ENCODE measurements at regions not wholly inside any gene's neighbourhood (a gene's known extent, or its start where the extent isn't known, plus 50 kb on each side); places are given as distances from the start of the nearest gene placed in this dataset.
A peak's percentile ranks its signal among the peaks of the same experiment; 100 is the strongest.

GRCh38 chr11:116282481-116282880, 490.3 kb downstream of the BUD13 start:
- no peak for TF ChIP-seq CTCF (IDR thresholded peaks at IDR 0.05)

GRCh38 chr11:116281173-116282160, 491.3 kb downstream of the BUD13 start:
- TF ChIP-seq CTCF (IDR thresholded peaks at IDR 0.05): no peak

GRCh38 chr11:116279511-116279910, 493.3 kb downstream of the BUD13 start:
- TF ChIP-seq CTCF (IDR thresholded peaks at IDR 0.05): no peak

GRCh38 chr11:116278076-116278475, 494.7 kb downstream of the BUD13 start:
- no peak for TF ChIP-seq CTCF (IDR thresholded peaks at IDR 0.05)

- TF ChIP-seq CTCF (IDR thresholded peaks at IDR 0.05): peak; percentile 99
These were observed 496.4 kb downstream of the BUD13 start for GRCh38 chr11:116276051-116277044.

- no peak for TF ChIP-seq CTCF (IDR thresholded peaks at IDR 0.05)
These were observed 497.2 kb downstream of the BUD13 start for GRCh38 chr11:116275635-116276034.

- no peak for TF ChIP-seq CTCF (IDR thresholded peaks at IDR 0.05)
These were observed 498.3 kb downstream of the BUD13 start for GRCh38 chr11:116274521-116274920.

Data from LNCAP (cell line).